GM19372 (cell line): ENCODE measurements at regions not wholly inside any gene's neighbourhood (a gene's known extent, or its start where the extent isn't known, plus 50 kb on each side); places are given as distances from the start of the nearest gene placed in this dataset.

Experiments
- ATAC-seq: cut with Tn5 transposase; IDR thresholded peaks from one replicate; pipeline ENCODE4 v1.9.1; 2021; ENCODE audit warnings: mild to moderate bottlenecking, low read depth, moderate library complexity; ENCODE audit not compliant: unreplicated experiment

- ATAC-seq, result no peak
These were observed 194.3 kb downstream of the NSUN3 start for GRCh38 chr3:94256888-94257813.

GRCh38 chr3:94258851-94259250, 196.0 kb downstream of the NSUN3 start:
- no peak for ATAC-seq

GRCh38 chr3:94259291-94259690, 196.4 kb downstream of the NSUN3 start:
- ATAC-seq, result no peak

- no peak for ATAC-seq
These were observed 206.9 kb downstream of the NSUN3 start for GRCh38 chr3:94269763-94270162.

GRCh38 chr3:94272016-94272415, 209.2 kb downstream of the NSUN3 start:
- ATAC-seq, result no peak

GRCh38 chr3:94280958-94281357, 218.1 kb downstream of the NSUN3 start:
- no peak for ATAC-seq

- ATAC-seq, result no peak
These were observed 223.0 kb downstream of the NSUN3 start for GRCh38 chr3:94285872-94286271.

GRCh38 chr3:94291686-94292085, 228.8 kb downstream of the NSUN3 start:
- ATAC-seq, result no peak

GRCh38 chr3:94292151-94292550, 229.3 kb downstream of the NSUN3 start:
- no peak for ATAC-seq

- no peak for ATAC-seq
These were observed 230.9 kb downstream of the NSUN3 start for GRCh38 chr3:94293793-94294195.

- no peak for ATAC-seq
These were observed 231.9 kb downstream of the NSUN3 start for GRCh38 chr3:94294806-94295205.

GRCh38 chr3:94299716-94300115, 236.9 kb downstream of the NSUN3 start:
- no peak for ATAC-seq

- no peak for ATAC-seq
These were observed 238.5 kb downstream of the NSUN3 start for GRCh38 chr3:94301366-94301765.

GRCh38 chr3:94303266-94303665, 240.4 kb downstream of the NSUN3 start:
- ATAC-seq, result no peak

- no peak for ATAC-seq
These were observed 241.0 kb downstream of the NSUN3 start for GRCh38 chr3:94303897-94304296.

- no peak for ATAC-seq
These were observed 242.1 kb downstream of the NSUN3 start for GRCh38 chr3:94304954-94305353.

GRCh38 chr3:94305835-94306611, 243.2 kb downstream of the NSUN3 start:
- ATAC-seq, result no peak

- no peak for ATAC-seq
These were observed 244.7 kb downstream of the NSUN3 start for GRCh38 chr3:94307588-94307987.

GRCh38 chr3:94308767-94309166, 245.9 kb downstream of the NSUN3 start:
- ATAC-seq, result no peak

GRCh38 chr3:94310341-94311135, 247.7 kb downstream of the NSUN3 start:
- no peak for ATAC-seq

- ATAC-seq, result no peak
These were observed 248.8 kb downstream of the NSUN3 start for GRCh38 chr3:94311651-94312050.
